GM23338 (cell line): ENCODE measurements at regions not wholly inside any gene's neighbourhood (a gene's known extent, or its start where the extent isn't known, plus 50 kb on each side); places are given as distances from the start of the nearest gene placed in this dataset.

Experiments used
- ATAC-seq: fragments of 200-7000 bp; cut with Tn5 transposase; 3 replicates; pipeline ENCODE4 v1.9.1; 2020
- DNase-seq: peaks from one replicate; pipeline ENCODE4 v3.0.0-alpha.2; 2015; ENCODE audit warnings: low spot score
- H2AFZ ChIP-seq: fragments of 200-600 bp; sonication (generic); 2 replicates; pipeline ENCODE4 v1.8.0; 2016; ENCODE audit warnings: antibody characterized with exemption, mild to moderate bottlenecking, moderate library complexity
- H3F3A ChIP-seq: fragments of 200-600 bp; sonication (generic); replicated peaks from 2 replicates; pipeline ENCODE4 v1.8.0; 2017; ENCODE audit warnings: antibody characterized with exemption, mixed run types, low read depth
- H3K27ac ChIP-seq: fragments of 200-600 bp; sonication (generic); 2 replicates; pipeline ENCODE4 v1.6.1; 2016; ENCODE audit warnings: low read depth
- H3K27me3 ChIP-seq: fragments of 200-600 bp; sonication (generic); 2 replicates; pipeline ENCODE4 v1.8.0; 2016; ENCODE audit warnings: mild to moderate bottlenecking, mixed run types, moderate library complexity; ENCODE audit not compliant: insufficient read depth
- H3K36me3 ChIP-seq: fragments of 200-600 bp; sonication (generic); 2 replicates; pipeline ENCODE4 v1.8.0; 2016; ENCODE audit warnings: mild to moderate bottlenecking; ENCODE audit not compliant: insufficient read depth
- H3K4me1 ChIP-seq: fragments of 200-600 bp; sonication (generic); 2 replicates; pipeline ENCODE4 v1.8.0; 2016; ENCODE audit warnings: mild to moderate bottlenecking, moderate library complexity; ENCODE audit not compliant: insufficient read depth
- H3K4me2 ChIP-seq: fragments of 200-600 bp; sonication (generic); 2 replicates; pipeline ENCODE4 v1.7.1; 2017; ENCODE audit warnings: mixed run types
- H3K4me3 ChIP-seq: fragments of 200-600 bp; sonication (generic); 2 replicates; pipeline ENCODE4 v1.6.1; 2016; ENCODE audit warnings: mixed run types
- H3K79me2 ChIP-seq: fragments of 200-600 bp; sonication (generic); replicated peaks from 2 replicates; pipeline ENCODE4 v1.8.0; 2017; ENCODE audit warnings: mild to moderate bottlenecking; ENCODE audit not compliant: insufficient read depth
- H3K9me2 ChIP-seq: fragments of 200-600 bp; sonication (generic); 2 replicates; pipeline ENCODE4 v1.8.0; 2017; ENCODE audit not compliant: insufficient read depth
- H4K20me1 ChIP-seq: fragments of 200-600 bp; sonication (generic); replicated peaks from 2 replicates; pipeline ENCODE4 v1.8.0; 2017; ENCODE audit warnings: mild to moderate bottlenecking; ENCODE audit not compliant: insufficient read depth
- H3K27ac Mint-ChIP-seq: 2 replicates; pipeline ENCODE4 v1.8.0; 2020; ENCODE audit warnings: inconsistent platforms, mild to moderate bottlenecking, moderate library complexity, mixed read lengths
- H3K27me3 Mint-ChIP-seq: 3 replicates; pipeline ENCODE4 v1.8.0; 2022; ENCODE audit warnings: low read depth, mild to moderate bottlenecking, moderate library complexity, mixed read lengths, inconsistent platforms; ENCODE audit not compliant: insufficient read depth, poor library complexity
- H3K36me3 Mint-ChIP-seq: 3 replicates; pipeline ENCODE4 v1.8.0; 2021; ENCODE audit warnings: low read depth, mild to moderate bottlenecking, inconsistent platforms, moderate library complexity, mixed read lengths
- H3K4me1 Mint-ChIP-seq: 3 replicates; pipeline ENCODE4 v1.8.0; 2020; ENCODE audit warnings: mild to moderate bottlenecking, inconsistent platforms, mixed read lengths
- H3K4me3 Mint-ChIP-seq: 3 replicates; pipeline ENCODE4 v1.8.0; 2021; ENCODE audit warnings: moderate library complexity, mild to moderate bottlenecking, inconsistent platforms, mixed read lengths
- H3K9me3 Mint-ChIP-seq: 3 replicates; pipeline ENCODE4 v1.8.0; 2020; ENCODE audit warnings: moderate library complexity, mild to moderate bottlenecking, inconsistent platforms, mixed read lengths
- CREB1 ChIP-seq: fragments of 250-450 bp; sonication (Bioruptor Pico); IDR thresholded peaks from 2 replicates; pipeline ENCODE4 v1.5.0; 2020; ENCODE audit warnings: low read depth, mild to moderate bottlenecking, moderate library complexity
- EZH2 ChIP-seq: fragments of 200-600 bp; sonication (generic); IDR thresholded peaks from one replicate; pipeline ENCODE4 v1.8.0; 2017; ENCODE audit warnings: antibody characterized with exemption, mild to moderate bottlenecking, low read depth; ENCODE audit not compliant: unreplicated experiment
- EZH2phosphoT487 ChIP-seq: fragments of 200-600 bp; sonication (generic); IDR thresholded peaks from one replicate; pipeline ENCODE4 v1.8.1; 2018; ENCODE audit warnings: antibody characterized with exemption; ENCODE audit not compliant: unreplicated experiment
- JUNB ChIP-seq: IDR thresholded peaks from one replicate; pipeline ENCODE4 v1.6.1; 2016; ENCODE audit warnings: antibody characterized with exemption; ENCODE audit not compliant: unreplicated experiment
- NANOG ChIP-seq: IDR thresholded peaks from 2 replicates; pipeline ENCODE4 v1.6.1; 2016; ENCODE audit warnings: antibody characterized with exemption, borderline replicate concordance
- POLR2AphosphoS5 ChIP-seq: IDR thresholded peaks from 2 replicates; pipeline ENCODE4 v1.6.1; 2016; ENCODE audit warnings: antibody characterized with exemption, low read depth
- STAT1 ChIP-seq: IDR thresholded peaks from one replicate; pipeline ENCODE4 v1.6.1; 2016; ENCODE audit warnings: antibody characterized with exemption; ENCODE audit not compliant: unreplicated experiment
- ZNF114 ChIP-seq: fragments of 250-450 bp; sonication (Bioruptor Pico); IDR thresholded peaks from 2 replicates; pipeline ENCODE4 v1.5.0; 2020; ENCODE audit warnings: mild to moderate bottlenecking, moderate library complexity
- ZNF331 ChIP-seq: fragments of 250-450 bp; sonication (Bioruptor Pico); IDR thresholded peaks from 2 replicates; pipeline ENCODE4 v1.5.0; 2020; ENCODE audit warnings: low read depth, mild to moderate bottlenecking, moderate library complexity
- TF ChIP-seq, protein P1 (sequence below): fragments of 250-450 bp; sonication (Bioruptor Pico); IDR thresholded peaks from 2 replicates; pipeline ENCODE4 v1.5.0; 2020; ENCODE audit warnings: mild to moderate bottlenecking, moderate library complexity
- TF ChIP-seq, protein P2 (sequence below): IDR thresholded peaks from one replicate; pipeline ENCODE4 v1.6.1; 2018; ENCODE audit warnings: antibody characterized with exemption; ENCODE audit not compliant: unreplicated experiment
- TF ChIP-seq, protein P3 (sequence below): IDR thresholded peaks from 2 replicates; pipeline ENCODE4 v1.6.1; 2016; ENCODE audit warnings: antibody characterized with exemption
- TF ChIP-seq, protein P4 (sequence below), 2 experiments: fragments of 200-600 bp in 1 of 2; sonication (generic) in 1 of 2; conservative IDR thresholded peaks; 2 replicates each; pipeline versions ENCODE4 v1.5.1 to v1.6.1; 2016 to 2017; ENCODE audit warnings: antibody characterized with exemption in 2 of 2, low read depth in 2 of 2, mild to moderate bottlenecking in 2 of 2, moderate library complexity in 1 of 2

DNA sequence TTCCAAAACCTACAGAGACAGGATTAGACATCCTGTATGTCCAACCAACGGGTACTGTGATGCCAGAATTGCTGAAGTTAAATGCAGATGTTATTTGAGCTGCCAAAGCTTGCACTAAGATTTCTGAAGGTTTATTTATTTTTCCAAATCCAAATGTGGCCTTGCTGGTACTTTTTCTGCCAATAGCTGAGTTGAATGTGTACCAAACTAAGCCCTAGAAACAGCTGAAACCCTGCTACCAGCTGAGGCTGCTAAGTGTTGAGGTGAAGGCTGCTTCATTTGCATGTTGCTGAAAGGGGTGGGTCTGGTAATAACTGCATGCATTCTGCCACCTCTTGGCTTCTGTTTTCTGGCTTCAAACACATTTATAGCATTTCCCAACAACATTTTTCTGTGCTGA lies 366.5 kb downstream of the FAT4 start:
- H3K36me3 ChIP-seq, result no peaks in the 10 kb centered on the region
- no peak overlapping the region for H3K4me3 ChIP-seq
- no peaks in the 10 kb centered on the region for H3K9me3 Mint-ChIP-seq
- no peak overlapping the region for H3K4me2 ChIP-seq
- H4K20me1 ChIP-seq, result no peaks in the 10 kb centered on the region
- H3K27ac ChIP-seq, result no peak overlapping the region
- no peak overlapping the region for H3K27ac Mint-ChIP-seq
- ATAC-seq (peak; percentile 48), DNase-seq (no peak)
- peak overlapping the region; percentile 14; the same call in 1 of the 2 replicates for H2AFZ ChIP-seq
- H3K9me2 ChIP-seq, result no peaks in the 10 kb centered on the region
- H3K79me2 ChIP-seq, result no peaks in the 10 kb centered on the region
- no peaks in the 10 kb centered on the region for H3F3A ChIP-seq
- no peak overlapping the region for H3K4me3 Mint-ChIP-seq
- H3K27me3 ChIP-seq, result no peaks in the 10 kb centered on the region
- H3K36me3 Mint-ChIP-seq, result no peaks in the 10 kb centered on the region
- peaks cover 9% of the 10 kb centered on the region for H3K4me1 ChIP-seq
- peaks cover under 1% of the 10 kb centered on the region for H3K27me3 Mint-ChIP-seq
- peaks cover 5% of the 10 kb centered on the region; the same call in 2 of the 3 replicates for H3K4me1 Mint-ChIP-seq
- TF ChIP-seq STAT1, result no peak
- TF ChIP-seq, protein P1, sequence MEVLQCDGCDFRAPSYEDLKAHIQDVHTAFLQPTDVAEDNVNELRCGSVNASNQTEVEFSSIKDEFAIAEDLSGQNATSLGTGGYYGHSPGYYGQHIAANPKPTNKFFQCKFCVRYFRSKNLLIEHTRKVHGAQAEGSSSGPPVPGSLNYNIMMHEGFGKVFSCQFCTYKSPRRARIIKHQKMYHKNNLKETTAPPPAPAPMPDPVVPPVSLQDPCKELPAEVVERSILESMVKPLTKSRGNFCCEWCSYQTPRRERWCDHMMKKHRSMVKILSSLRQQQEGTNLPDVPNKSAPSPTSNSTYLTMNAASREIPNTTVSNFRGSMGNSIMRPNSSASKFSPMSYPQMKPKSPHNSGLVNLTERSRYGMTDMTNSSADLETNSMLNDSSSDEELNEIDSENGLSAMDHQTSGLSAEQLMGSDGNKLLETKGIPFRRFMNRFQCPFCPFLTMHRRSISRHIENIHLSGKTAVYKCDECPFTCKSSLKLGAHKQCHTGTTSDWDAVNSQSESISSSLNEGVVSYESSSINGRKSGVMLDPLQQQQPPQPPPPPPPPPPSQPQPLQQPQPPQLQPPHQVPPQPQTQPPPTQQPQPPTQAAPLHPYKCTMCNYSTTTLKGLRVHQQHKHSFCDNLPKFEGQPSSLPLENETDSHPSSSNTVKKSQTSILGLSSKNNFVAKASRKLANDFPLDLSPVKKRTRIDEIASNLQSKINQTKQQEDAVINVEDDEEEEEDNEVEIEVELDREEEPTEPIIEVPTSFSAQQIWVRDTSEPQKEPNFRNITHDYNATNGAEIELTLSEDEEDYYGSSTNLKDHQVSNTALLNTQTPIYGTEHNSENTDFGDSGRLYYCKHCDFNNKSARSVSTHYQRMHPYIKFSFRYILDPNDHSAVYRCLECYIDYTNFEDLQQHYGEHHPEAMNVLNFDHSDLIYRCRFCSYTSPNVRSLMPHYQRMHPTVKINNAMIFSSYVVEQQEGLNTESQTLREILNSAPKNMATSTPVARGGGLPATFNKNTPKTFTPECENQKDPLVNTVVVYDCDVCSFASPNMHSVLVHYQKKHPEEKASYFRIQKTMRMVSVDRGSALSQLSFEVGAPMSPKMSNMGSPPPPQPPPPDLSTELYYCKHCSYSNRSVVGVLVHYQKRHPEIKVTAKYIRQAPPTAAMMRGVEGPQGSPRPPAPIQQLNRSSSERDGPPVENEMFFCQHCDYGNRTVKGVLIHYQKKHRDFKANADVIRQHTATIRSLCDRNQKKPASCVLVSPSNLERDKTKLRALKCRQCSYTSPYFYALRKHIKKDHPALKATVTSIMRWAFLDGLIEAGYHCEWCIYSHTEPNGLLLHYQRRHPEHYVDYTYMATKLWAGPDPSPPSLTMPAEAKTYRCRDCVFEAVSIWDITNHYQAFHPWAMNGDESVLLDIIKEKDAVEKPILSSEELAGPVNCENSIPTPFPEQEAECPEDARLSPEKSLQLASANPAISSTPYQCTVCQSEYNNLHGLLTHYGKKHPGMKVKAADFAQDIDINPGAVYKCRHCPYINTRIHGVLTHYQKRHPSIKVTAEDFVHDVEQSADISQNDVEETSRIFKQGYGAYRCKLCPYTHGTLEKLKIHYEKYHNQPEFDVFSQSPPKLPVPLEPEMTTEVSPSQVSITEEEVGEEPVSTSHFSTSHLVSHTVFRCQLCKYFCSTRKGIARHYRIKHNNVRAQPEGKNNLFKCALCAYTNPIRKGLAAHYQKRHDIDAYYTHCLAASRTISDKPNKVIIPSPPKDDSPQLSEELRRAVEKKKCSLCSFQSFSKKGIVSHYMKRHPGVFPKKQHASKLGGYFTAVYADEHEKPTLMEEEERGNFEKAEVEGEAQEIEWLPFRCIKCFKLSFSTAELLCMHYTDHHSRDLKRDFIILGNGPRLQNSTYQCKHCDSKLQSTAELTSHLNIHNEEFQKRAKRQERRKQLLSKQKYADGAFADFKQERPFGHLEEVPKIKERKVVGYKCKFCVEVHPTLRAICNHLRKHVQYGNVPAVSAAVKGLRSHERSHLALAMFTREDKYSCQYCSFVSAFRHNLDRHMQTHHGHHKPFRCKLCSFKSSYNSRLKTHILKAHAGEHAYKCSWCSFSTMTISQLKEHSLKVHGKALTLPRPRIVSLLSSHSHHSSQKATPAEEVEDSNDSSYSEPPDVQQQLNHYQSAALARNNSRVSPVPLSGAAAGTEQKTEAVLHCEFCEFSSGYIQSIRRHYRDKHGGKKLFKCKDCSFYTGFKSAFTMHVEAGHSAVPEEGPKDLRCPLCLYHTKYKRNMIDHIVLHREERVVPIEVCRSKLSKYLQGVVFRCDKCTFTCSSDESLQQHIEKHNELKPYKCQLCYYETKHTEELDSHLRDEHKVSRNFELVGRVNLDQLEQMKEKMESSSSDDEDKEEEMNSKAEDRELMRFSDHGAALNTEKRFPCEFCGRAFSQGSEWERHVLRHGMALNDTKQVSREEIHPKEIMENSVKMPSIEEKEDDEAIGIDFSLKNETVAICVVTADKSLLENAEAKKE (CRISPR knock-in tag), result no peak
- no peak for TF ChIP-seq ZNF331
- no peak for TF ChIP-seq EZH2phosphoT487
- TF ChIP-seq CREB1 (CRISPR knock-in tag), result no peak
- TF ChIP-seq, protein P2, sequence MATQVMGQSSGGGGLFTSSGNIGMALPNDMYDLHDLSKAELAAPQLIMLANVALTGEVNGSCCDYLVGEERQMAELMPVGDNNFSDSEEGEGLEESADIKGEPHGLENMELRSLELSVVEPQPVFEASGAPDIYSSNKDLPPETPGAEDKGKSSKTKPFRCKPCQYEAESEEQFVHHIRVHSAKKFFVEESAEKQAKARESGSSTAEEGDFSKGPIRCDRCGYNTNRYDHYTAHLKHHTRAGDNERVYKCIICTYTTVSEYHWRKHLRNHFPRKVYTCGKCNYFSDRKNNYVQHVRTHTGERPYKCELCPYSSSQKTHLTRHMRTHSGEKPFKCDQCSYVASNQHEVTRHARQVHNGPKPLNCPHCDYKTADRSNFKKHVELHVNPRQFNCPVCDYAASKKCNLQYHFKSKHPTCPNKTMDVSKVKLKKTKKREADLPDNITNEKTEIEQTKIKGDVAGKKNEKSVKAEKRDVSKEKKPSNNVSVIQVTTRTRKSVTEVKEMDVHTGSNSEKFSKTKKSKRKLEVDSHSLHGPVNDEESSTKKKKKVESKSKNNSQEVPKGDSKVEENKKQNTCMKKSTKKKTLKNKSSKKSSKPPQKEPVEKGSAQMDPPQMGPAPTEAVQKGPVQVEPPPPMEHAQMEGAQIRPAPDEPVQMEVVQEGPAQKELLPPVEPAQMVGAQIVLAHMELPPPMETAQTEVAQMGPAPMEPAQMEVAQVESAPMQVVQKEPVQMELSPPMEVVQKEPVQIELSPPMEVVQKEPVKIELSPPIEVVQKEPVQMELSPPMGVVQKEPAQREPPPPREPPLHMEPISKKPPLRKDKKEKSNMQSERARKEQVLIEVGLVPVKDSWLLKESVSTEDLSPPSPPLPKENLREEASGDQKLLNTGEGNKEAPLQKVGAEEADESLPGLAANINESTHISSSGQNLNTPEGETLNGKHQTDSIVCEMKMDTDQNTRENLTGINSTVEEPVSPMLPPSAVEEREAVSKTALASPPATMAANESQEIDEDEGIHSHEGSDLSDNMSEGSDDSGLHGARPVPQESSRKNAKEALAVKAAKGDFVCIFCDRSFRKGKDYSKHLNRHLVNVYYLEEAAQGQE, result no peak
- TF ChIP-seq EZH2, result no peak
- TF ChIP-seq, protein P3, sequence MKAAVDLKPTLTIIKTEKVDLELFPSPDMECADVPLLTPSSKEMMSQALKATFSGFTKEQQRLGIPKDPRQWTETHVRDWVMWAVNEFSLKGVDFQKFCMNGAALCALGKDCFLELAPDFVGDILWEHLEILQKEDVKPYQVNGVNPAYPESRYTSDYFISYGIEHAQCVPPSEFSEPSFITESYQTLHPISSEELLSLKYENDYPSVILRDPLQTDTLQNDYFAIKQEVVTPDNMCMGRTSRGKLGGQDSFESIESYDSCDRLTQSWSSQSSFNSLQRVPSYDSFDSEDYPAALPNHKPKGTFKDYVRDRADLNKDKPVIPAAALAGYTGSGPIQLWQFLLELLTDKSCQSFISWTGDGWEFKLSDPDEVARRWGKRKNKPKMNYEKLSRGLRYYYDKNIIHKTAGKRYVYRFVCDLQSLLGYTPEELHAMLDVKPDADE, result no peak
- TF ChIP-seq NANOG, result no peak
- TF ChIP-seq, protein P4, sequence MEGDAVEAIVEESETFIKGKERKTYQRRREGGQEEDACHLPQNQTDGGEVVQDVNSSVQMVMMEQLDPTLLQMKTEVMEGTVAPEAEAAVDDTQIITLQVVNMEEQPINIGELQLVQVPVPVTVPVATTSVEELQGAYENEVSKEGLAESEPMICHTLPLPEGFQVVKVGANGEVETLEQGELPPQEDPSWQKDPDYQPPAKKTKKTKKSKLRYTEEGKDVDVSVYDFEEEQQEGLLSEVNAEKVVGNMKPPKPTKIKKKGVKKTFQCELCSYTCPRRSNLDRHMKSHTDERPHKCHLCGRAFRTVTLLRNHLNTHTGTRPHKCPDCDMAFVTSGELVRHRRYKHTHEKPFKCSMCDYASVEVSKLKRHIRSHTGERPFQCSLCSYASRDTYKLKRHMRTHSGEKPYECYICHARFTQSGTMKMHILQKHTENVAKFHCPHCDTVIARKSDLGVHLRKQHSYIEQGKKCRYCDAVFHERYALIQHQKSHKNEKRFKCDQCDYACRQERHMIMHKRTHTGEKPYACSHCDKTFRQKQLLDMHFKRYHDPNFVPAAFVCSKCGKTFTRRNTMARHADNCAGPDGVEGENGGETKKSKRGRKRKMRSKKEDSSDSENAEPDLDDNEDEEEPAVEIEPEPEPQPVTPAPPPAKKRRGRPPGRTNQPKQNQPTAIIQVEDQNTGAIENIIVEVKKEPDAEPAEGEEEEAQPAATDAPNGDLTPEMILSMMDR (conservative IDR thresholded peaks at IDR 0.05; ENCODE audit: low read depth in 2 of 2), result no peak
- TF ChIP-seq POLR2AphosphoS5, result no peak
- no peak for TF ChIP-seq ZNF114 (CRISPR knock-in tag)
- no peak for TF ChIP-seq JUNB
